HFFc6 (cell line): ENCODE measurements at regions not wholly inside any gene's neighbourhood (a gene's known extent, or its start where the extent isn't known, plus 50 kb on each side); places are given as distances from the start of the nearest gene placed in this dataset.
A peak's percentile ranks its signal among the peaks of the same experiment; 100 is the strongest.
"Not testable (repeated sequence)": the region's sequence is repeated elsewhere in the genome, so short reads cannot be mapped to it uniquely, and the experiment has no call there.

Source experiments
- DNase-seq: peaks from one replicate; pipeline ENCODE4 v3.0.0-alpha.2; 2018
- H3K27ac Mint-ChIP-seq: 2 replicates; pipeline ENCODE4 v1.8.0; 2020; ENCODE audit warnings: mild to moderate bottlenecking, mixed read lengths
- H3K27me3 Mint-ChIP-seq: 2 replicates; pipeline ENCODE4 v1.8.0; 2021; ENCODE audit warnings: mild to moderate bottlenecking, moderate library complexity, mixed read lengths; ENCODE audit not compliant: insufficient read depth
- H3K36me3 Mint-ChIP-seq: 2 replicates; pipeline ENCODE4 v1.8.0; 2021; ENCODE audit warnings: low read depth, mixed read lengths
- H3K4me1 Mint-ChIP-seq: 2 replicates; pipeline ENCODE4 v1.8.0; 2020; ENCODE audit warnings: low read depth, mixed read lengths
- H3K4me3 Mint-ChIP-seq: 2 replicates; pipeline ENCODE4 v1.8.0; 2020; ENCODE audit warnings: mild to moderate bottlenecking, moderate library complexity, mixed read lengths
- H3K9me3 Mint-ChIP-seq: 2 replicates; pipeline ENCODE4 v1.8.0; 2020; ENCODE audit warnings: mild to moderate bottlenecking, mixed read lengths
- CTCF ChIP-seq: fragments of 200-600 bp; sonication (generic); IDR thresholded peaks from 2 replicates; pipeline ENCODE4 v1.5.0; 2021; ENCODE audit warnings: antibody characterized with exemption, mild to moderate bottlenecking

- peaks cover 4% of the 10 kb centered on the region for H3K9me3 Mint-ChIP-seq
- H3K4me3 Mint-ChIP-seq, result no peak overlapping the region
- peaks cover 3% of the 10 kb centered on the region; the same call in 1 of the 2 replicates for H3K27me3 Mint-ChIP-seq
- peak; percentile 74 for DNase-seq
- peak; percentile 73 for TF ChIP-seq CTCF
- H3K4me1 Mint-ChIP-seq, result peaks cover 10% of the 10 kb centered on the region; the same call in 1 of the 2 replicates
- H3K27ac Mint-ChIP-seq, result no peak overlapping the region
- no peaks in the 10 kb centered on the region for H3K36me3 Mint-ChIP-seq
These were observed 61.1 kb upstream of the VAMP7 start for GRCh38 chrX:155819966-155820491.

GRCh38 chrX:155819525-155819924 lies 61.6 kb upstream of the VAMP7 start:
- DNase-seq, result no peak
- no peak for TF ChIP-seq CTCF
- H3K36me3 Mint-ChIP-seq, result no peaks in the 10 kb centered on the region
- H3K9me3 Mint-ChIP-seq, result peaks cover 4% of the 10 kb centered on the region
- no peak overlapping the region for H3K4me3 Mint-ChIP-seq
- H3K27ac Mint-ChIP-seq, result no peak overlapping the region
- peaks cover 10% of the 10 kb centered on the region; the same call in 1 of the 2 replicates for H3K4me1 Mint-ChIP-seq
- peaks cover 3% of the 10 kb centered on the region; the same call in 1 of the 2 replicates for H3K27me3 Mint-ChIP-seq

- H3K27me3 Mint-ChIP-seq, H3K4me1 Mint-ChIP-seq, H3K27ac Mint-ChIP-seq, H3K4me3 Mint-ChIP-seq, H3K36me3 Mint-ChIP-seq, DNase-seq: not testable (repeated sequence)
- peaks cover 25% of the 10 kb centered on the region for H3K9me3 Mint-ChIP-seq
These were observed 66.8 kb upstream of the VAMP7 start for GRCh38 chrX:155814391-155814790.

GRCh38 chrX:155779831-155780230 lies 101.3 kb upstream of the VAMP7 start:
- TF ChIP-seq CTCF, result no peak
- no peak for DNase-seq
- Mint-ChIP-seq H3K36me3 (no peaks in the 10 kb centered on the region), H3K9me3 (peaks cover 9% of the 10 kb centered on the region), H3K4me1 (no peaks in the 10 kb centered on the region), H3K4me3 (no peak overlapping the region), H3K27ac (no peak overlapping the region), H3K27me3 (no peaks in the 10 kb centered on the region)

- Mint-ChIP-seq H3K36me3 (peaks cover 4% of the 10 kb centered on the region; the same call in 1 of the 2 replicates), H3K27ac (no peak overlapping the region), H3K27me3 (no peaks in the 10 kb centered on the region), H3K4me1 (no peaks in the 10 kb centered on the region), H3K4me3 (no peak overlapping the region), H3K9me3 (peaks cover 9% of the 10 kb centered on the region)
- TF ChIP-seq CTCF, result no peak
- no peak for DNase-seq
These were observed 102.1 kb upstream of the VAMP7 start for GRCh38 chrX:155778844-155779553.

- Mint-ChIP-seq H3K9me3 (peaks cover 9% of the 10 kb centered on the region), H3K27me3 (no peaks in the 10 kb centered on the region), H3K36me3 (peaks cover 4% of the 10 kb centered on the region; the same call in 1 of the 2 replicates), H3K4me1 (no peaks in the 10 kb centered on the region), H3K4me3 (no peak overlapping the region), H3K27ac (no peak overlapping the region)
- TF ChIP-seq CTCF, result no peak
- no peak for DNase-seq
These were observed 106.8 kb upstream of the VAMP7 start for GRCh38 chrX:155774387-155774786.
